ENCODE measurements at regions not wholly inside any gene's neighbourhood (a gene's known extent, or its start where the extent isn't known, plus 50 kb on each side); places are given as distances from the start of the nearest gene placed in this dataset.
"Not testable (repeated sequence)": the region's sequence is repeated elsewhere in the genome, so short reads cannot be mapped to it uniquely, and the experiment has no call there.

- TF ChIP-seq CTCF (IDR thresholded peaks at IDR 0.05): no peak
- Mint-ChIP-seq H3K9me3 (peaks cover 40% of the 10 kb centered on the region), H3K27me3 (ENCODE audit: low read depth, poor library complexity) (peaks cover 3% of the 10 kb centered on the region), H3K4me3 (no peak overlapping the region), H3K27ac (no peak overlapping the region), H3K4me1 (peaks cover 5% of the 10 kb centered on the region), H3K36me3 (ENCODE audit: low read depth) (no peaks in the 10 kb centered on the region)
- no peak for DNase-seq
Observed at GRCh38 chrX:144722307-144722706, 525.0 kb upstream of the SPANXN1 start.

- Mint-ChIP-seq H3K27me3 (ENCODE audit: low read depth, poor library complexity) (no peaks in the 10 kb centered on the region), H3K36me3 (ENCODE audit: low read depth) (no peaks in the 10 kb centered on the region), H3K4me1 (peaks cover 1% of the 10 kb centered on the region), H3K9me3 (peaks cover 67% of the 10 kb centered on the region), H3K27ac (no peak overlapping the region), H3K4me3 (no peak overlapping the region)
- DNase-seq: no peak
- TF ChIP-seq CTCF (IDR thresholded peaks at IDR 0.05): no peak
Observed at GRCh38 chrX:144730471-144730870, 516.8 kb upstream of the SPANXN1 start.

DNA sequence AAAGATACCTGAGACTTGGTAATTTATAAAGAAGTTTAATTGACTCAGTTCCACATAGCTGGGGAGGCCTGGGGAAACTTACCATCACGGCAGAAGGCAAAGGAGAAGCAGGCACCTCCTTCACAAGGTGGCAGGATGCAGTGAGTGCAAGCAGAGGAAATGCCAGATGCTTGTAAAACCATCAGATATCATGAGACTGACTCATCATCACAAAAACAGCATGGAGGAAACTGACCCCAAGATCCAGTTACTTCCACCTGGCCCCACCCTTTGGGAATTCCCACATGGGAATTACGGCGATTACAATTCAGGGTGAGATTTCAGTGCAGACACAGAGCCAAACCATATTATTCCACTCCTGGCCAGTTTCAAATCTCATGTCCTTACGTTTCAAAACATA, 514.7 kb upstream of the SPANXN1 start:
- Mint-ChIP-seq H3K27ac (no peak overlapping the region), H3K4me3 (no peak overlapping the region), H3K36me3 (ENCODE audit: low read depth) (no peaks in the 10 kb centered on the region), H3K9me3 (peaks cover 65% of the 10 kb centered on the region), H3K27me3 (ENCODE audit: low read depth, poor library complexity) (no peaks in the 10 kb centered on the region), H3K4me1 (no peaks in the 10 kb centered on the region)
- TF ChIP-seq CTCF (IDR thresholded peaks at IDR 0.05): no peak
- no peak for DNase-seq

DNA sequence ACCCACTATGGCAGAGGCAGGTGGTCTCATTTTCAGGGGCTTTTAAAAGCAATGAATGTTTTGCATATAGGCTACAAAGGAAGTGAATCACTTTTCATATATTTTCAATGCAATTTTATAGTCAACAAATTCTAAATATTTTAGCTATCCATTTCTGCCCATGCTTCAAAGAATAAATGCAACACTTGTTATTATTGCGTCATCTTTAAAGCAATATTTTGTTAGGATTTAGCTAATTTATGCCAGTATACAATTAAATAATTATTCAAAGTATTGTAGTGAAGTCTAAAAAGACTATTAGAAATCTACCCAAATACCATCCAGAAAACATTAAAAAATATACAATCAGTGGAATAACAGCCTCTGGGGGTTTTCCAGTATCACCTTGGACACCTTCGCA, 509.1 kb upstream of the SPANXN1 start:
- Mint-ChIP-seq H3K4me1 (no peaks in the 10 kb centered on the region), H3K27ac (no peak overlapping the region), H3K4me3 (no peak overlapping the region), H3K27me3 (ENCODE audit: low read depth, poor library complexity) (peaks cover 11% of the 10 kb centered on the region), H3K9me3 (peaks cover 51% of the 10 kb centered on the region), H3K36me3 (ENCODE audit: low read depth) (no peaks in the 10 kb centered on the region)
- no peak for TF ChIP-seq CTCF (IDR thresholded peaks at IDR 0.05)
- DNase-seq: no peak

GRCh38 chrX:144768540-144768939, 478.8 kb upstream of the SPANXN1 start:
- peaks cover 14% of the 10 kb centered on the region for H3K9me3 Mint-ChIP-seq
- no peak for DNase-seq
- no peaks in the 10 kb centered on the region for H3K27me3 Mint-ChIP-seq (ENCODE audit: low read depth, poor library complexity)

DNA sequence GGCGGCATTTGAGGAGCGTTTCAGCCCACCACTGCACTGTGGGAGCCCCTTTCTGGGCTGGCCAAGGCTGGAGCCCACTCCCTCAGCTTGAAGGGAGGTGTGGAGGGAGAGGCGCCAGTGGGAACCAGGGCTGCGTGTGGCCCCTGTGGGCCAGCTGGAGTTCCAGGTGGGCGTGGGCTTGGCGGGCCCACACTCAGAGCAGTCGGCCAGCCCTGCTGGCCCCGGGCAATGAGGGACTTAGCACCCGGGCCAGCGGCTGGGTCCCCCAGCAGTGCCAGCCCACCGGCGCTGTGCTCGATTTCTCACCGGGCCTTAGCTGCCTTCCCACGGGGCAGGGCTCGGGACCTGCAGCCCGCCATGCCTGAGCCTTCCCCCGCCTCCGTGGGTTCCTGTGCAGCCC, 463.8 kb upstream of the SPANXN1 start:
- not testable (repeated sequence) for H3K36me3 Mint-ChIP-seq (ENCODE audit: low read depth); H3K27me3 Mint-ChIP-seq (ENCODE audit: low read depth, poor library complexity); H3K4me3 Mint-ChIP-seq; H3K27ac Mint-ChIP-seq; DNase-seq; H3K4me1 Mint-ChIP-seq
- peaks cover 53% of the 10 kb centered on the region for H3K9me3 Mint-ChIP-seq

More at GRCh38 chrX:144768540-144768939, 478.8 kb upstream of the SPANXN1 start:
- Mint-ChIP-seq H3K4me1 (no peaks in the 10 kb centered on the region), H3K36me3 (ENCODE audit: low read depth) (no peaks in the 10 kb centered on the region), H3K27ac (no peak overlapping the region), H3K4me3 (no peak overlapping the region)
- TF ChIP-seq CTCF (IDR thresholded peaks at IDR 0.05): no peak
